Fibroblast of the aortic adventitia (primary cell): ENCODE measurements at regions not wholly inside any gene's neighbourhood (a gene's known extent, or its start where the extent isn't known, plus 50 kb on each side); places are given as distances from the start of the nearest gene placed in this dataset.

Experiments
- DNase-seq: peaks from one replicate; pipeline ENCODE4 v3.0.0-alpha.2; 2010; ENCODE audit warnings: low read depth
- H3K4me3 ChIP-seq: 2 replicates; pipeline ENCODE4 v1.5.1; 2011; ENCODE audit warnings: low read depth, mild to moderate bottlenecking, control low read depth, low read length, moderate library complexity
- TF ChIP-seq, protein P1 (sequence below): IDR thresholded peaks from 2 replicates; pipeline ENCODE4 v1.5.1; 2011; ENCODE audit warnings: mild to moderate bottlenecking, low read length, control low read depth, inconsistent platforms; ENCODE audit not compliant: insufficient read depth

DNA sequence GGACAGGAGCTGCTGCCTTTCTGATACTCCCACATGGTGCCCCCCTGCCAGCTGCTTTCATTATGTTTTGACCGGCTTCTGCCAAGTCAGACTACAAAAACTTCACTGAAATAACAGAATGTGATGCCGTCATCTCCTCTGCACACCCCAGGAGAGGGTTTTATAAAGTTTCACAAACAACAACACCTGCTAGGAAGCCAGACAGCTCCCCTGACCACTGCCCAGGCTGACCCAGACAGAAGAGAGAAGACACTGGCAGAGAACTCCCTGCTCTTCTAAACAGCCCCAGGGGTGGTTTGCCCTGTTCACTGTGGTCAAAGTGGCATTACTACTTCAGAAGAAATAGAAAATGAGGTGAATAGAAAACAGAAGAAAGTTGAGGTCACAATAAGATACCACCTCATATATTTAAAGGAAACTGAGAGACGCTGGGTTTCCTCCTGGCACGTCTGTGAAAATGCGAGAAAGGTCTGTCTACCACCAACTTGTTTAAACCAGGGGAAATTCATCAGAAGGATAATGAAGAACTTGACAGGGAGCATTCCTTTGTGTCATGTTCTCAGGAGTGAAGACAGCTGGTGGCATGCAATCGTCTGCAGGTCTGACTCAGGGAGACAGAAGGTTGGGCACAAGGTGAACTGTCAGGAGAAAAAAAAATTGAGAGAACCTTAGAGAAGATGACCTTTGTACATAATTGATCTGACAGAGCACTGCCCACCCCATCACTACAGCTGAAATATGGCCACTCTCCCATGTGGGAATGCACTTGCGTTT is 119.0 kb upstream of the NFIA start:
- TF ChIP-seq, protein P1, sequence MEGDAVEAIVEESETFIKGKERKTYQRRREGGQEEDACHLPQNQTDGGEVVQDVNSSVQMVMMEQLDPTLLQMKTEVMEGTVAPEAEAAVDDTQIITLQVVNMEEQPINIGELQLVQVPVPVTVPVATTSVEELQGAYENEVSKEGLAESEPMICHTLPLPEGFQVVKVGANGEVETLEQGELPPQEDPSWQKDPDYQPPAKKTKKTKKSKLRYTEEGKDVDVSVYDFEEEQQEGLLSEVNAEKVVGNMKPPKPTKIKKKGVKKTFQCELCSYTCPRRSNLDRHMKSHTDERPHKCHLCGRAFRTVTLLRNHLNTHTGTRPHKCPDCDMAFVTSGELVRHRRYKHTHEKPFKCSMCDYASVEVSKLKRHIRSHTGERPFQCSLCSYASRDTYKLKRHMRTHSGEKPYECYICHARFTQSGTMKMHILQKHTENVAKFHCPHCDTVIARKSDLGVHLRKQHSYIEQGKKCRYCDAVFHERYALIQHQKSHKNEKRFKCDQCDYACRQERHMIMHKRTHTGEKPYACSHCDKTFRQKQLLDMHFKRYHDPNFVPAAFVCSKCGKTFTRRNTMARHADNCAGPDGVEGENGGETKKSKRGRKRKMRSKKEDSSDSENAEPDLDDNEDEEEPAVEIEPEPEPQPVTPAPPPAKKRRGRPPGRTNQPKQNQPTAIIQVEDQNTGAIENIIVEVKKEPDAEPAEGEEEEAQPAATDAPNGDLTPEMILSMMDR = no peak
- DNase-seq = no peak
- H3K4me3 ChIP-seq = no peak overlapping the region

DNA sequence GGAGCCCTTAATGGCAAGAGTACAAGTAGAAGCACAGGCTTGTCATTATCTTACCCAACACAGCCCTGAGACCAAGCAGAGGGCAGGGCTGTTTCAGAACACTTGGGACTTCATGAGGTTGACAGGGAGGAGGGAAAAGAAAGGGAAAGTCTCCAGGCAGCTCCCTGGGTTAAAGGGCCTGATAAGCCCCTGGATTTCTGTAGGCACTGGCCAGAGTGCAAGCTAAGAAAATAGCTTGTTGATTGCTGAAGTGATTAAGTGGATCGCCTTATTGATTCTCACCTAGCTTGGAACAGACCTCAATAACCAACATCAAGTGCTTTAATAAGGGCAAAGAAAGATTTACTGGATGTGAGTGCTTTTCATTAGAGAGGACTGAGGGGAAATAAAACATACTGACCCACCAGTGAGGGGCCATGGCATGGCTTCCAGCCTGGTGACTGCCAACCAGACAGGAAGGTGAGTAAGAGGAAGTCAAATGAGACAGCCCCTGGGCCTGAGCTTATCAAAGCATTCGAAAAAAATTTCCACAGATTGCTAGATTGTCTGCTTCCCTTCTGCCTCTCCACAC is 121.4 kb upstream of the NFIA start:
- peak; percentile 38 for DNase-seq
- no peak overlapping the region for H3K4me3 ChIP-seq
- TF ChIP-seq, protein P1 = no peak

DNA sequence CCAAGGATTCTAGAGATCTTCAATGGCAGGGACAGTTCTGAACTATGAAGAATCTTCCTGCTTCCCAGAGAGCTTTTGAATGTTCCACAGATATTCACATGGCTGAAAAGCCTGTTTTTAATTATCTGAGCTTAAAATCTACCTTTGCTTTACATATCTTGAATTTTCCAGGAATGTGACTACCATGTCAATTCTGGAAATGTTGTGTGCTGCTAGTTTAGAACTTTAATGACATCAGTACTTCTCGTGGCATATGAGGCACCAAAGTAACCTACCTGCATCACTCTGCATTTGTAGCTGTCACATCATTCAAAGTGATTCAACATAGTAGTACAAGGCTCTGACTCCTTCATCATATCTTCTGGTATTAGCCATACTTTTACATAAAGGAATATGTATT is 122.7 kb upstream of the NFIA start:
- TF ChIP-seq, protein P1 = no peak
- no peak overlapping the region for H3K4me3 ChIP-seq
- no peak for DNase-seq

DNA sequence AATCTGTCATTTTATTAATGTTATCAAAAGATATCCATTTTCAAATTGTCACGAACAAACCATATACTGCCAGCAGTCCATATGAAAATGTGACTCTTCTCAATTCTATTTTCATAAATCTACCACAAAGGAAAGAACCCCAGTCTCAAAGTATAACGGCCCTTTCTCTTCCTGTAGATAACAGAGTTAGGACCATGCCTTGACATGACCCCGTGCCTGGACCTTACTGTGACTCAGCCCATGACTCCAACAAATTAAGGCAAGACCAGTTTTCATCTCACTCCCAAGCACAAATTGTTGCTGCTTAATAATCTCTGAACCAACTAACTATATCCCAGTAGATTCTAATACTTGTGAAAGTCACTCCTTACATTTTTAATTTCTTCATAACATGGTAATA is 124.4 kb upstream of the NFIA start:
- DNase-seq = no peak
- no peak overlapping the region for H3K4me3 ChIP-seq
- TF ChIP-seq, protein P1 = no peak

DNA sequence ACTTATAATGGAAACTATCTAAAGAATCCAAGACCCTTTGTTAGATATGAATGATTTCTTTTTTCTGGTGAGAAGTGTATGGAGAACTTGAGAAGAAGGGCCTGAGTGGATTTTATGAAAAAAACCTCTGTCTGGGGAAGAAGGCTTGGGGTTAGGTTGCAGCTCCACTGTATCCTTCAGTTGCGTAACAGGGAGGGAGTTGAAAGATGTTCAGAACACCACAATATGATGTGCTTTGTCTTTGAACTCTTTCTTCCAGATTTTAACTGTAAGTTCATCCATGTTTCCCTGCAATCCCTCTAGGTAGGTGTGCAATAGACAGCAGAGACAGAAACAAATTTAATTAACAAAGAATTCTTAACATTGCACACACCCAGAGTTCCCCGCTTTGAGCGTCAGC is 125.8 kb upstream of the NFIA start:
- TF ChIP-seq, protein P1 = no peak
- no peak for DNase-seq
- no peak overlapping the region for H3K4me3 ChIP-seq

DNA sequence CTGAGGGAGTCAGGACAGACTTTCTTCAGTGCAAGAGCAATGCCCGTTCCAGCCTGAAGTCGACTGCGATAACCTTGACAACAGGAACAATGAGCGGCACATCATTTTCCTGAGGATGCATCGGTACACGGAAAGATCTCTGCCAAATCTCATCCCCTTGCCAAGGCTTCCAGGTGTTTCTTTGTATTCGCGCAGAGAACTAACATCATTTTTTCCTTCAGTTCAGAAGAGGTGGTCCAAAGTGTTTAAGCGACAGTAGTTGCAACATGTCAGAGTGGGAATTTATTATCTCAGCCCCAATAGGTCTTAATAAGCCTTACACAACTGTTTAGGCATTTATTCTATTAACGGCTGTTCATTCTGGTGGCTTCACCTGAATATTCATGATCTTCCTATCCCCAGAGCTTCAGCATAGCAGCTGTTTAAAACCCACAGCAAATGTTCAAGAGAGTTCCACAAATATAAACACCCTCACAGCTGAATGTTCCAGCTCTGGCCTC is 129.7 kb upstream of the NFIA start:
- TF ChIP-seq, protein P1 = no peak
- DNase-seq = no peak
- no peak overlapping the region for H3K4me3 ChIP-seq
